Activated naive CD4-positive, alpha-beta T cell treated with anti-CD3 and anti-CD28 coated beads, Interleukin-2, amount 50 U/mL, for 72 hours (primary cell): ENCODE measurements at regions not wholly inside any gene's neighbourhood (a gene's known extent, or its start where the extent isn't known, plus 50 kb on each side); places are given as distances from the start of the nearest gene placed in this dataset.
A peak's percentile ranks its signal among the peaks of the same experiment; 100 is the strongest.
"Not testable (repeated sequence)": the region's sequence is repeated elsewhere in the genome, so short reads cannot be mapped to it uniquely, and the experiment has no call there.

Experiments used
- ATAC-seq, 2 donors: fragments of 150-1000 bp; cut with Tn5 transposase; 2 replicates each; pipeline ENCODE4 v1.10.0; 2021; ENCODE audit warnings: mild to moderate bottlenecking in 2 of 2, moderate library complexity in 2 of 2
- DNase-seq, 2 donors: peaks; one replicate each; pipeline ENCODE4 v3.0.0; 2021 to 2022; ENCODE audit warnings: low spot score in 2 of 2
- H3K27ac Mint-ChIP-seq, 2 donors: one replicate each; pipeline ENCODE4 v1.8.0; 2022; ENCODE audit warnings: mild to moderate bottlenecking in 2 of 2, mixed read lengths in 2 of 2
- H3K36me3 Mint-ChIP-seq, 2 donors: one replicate each; pipeline ENCODE4 v1.8.0; 2022; ENCODE audit warnings: mixed read lengths in 2 of 2
- H3K9me3 Mint-ChIP-seq, 2 donors: one replicate each; pipeline ENCODE4 v1.8.0; 2022; ENCODE audit warnings: mixed read lengths in 2 of 2

GRCh38 chr7:153920126-153920525 is 132.1 kb upstream of the DPP6 start:
- no peak for DNase-seq
- H3K27ac Mint-ChIP-seq = no peak overlapping the region
- no peak for ATAC-seq
- H3K36me3 Mint-ChIP-seq = peaks cover 4 to 6% of the 10 kb centered on the region in 2 donors
- peaks cover 9 to 11% of the 10 kb centered on the region in 2 donors for H3K9me3 Mint-ChIP-seq

GRCh38 chr7:153920897-153921296 is 131.3 kb upstream of the DPP6 start:
- no peak for DNase-seq
- ATAC-seq = no peak
- Mint-ChIP-seq H3K27ac (no peak overlapping the region), H3K36me3 (peaks cover 4 to 6% of the 10 kb centered on the region in 2 donors), H3K9me3 (peaks cover 10 to 11% of the 10 kb centered on the region in 2 donors)

- H3K27ac Mint-ChIP-seq = no peak overlapping the region
Measured at GRCh38 chr7:153921408-153921807, 130.8 kb upstream of the DPP6 start.

DNA sequence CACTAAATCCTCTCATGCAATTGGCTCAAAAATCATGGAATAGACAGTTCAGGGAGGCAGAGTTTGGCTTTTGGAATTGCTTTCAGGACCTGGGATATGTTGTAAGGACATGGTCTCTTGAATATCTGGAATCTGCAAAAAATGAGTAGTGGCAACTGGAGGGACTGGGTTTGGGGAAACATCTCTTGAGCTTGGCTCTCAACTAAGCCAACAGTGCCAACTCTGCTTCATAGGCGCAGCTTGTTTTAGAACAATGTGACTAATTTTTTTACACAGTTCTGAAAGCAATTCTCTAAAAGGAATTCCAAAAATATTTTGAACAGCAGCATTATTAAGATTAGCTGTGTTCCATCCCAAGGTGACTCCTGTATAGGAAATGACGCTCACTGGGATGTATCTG is 121.5 kb upstream of the DPP6 start:
- Mint-ChIP-seq H3K9me3 (peaks cover 18 to 20% of the 10 kb centered on the region in 2 donors), H3K36me3 (peaks cover 0 to 5% of the 10 kb centered on the region in 2 donors), H3K27ac (no peak overlapping the region)
- ATAC-seq (no peak), DNase-seq (no peak)

More at GRCh38 chr7:153921408-153921807, 130.8 kb upstream of the DPP6 start:
- DNase-seq (no peak), ATAC-seq (no peak)
- Mint-ChIP-seq H3K36me3 (peaks cover 4 to 6% of the 10 kb centered on the region in 2 donors), H3K9me3 (peaks cover 10 to 11% of the 10 kb centered on the region in 2 donors)

GRCh38 chr7:153934048-153934447 is 118.2 kb upstream of the DPP6 start:
- H3K9me3 Mint-ChIP-seq = peaks cover 20% of the 10 kb centered on the region in 2 donors
- no peak for DNase-seq
- ATAC-seq = no peak
- H3K27ac Mint-ChIP-seq = no peak overlapping the region
- peaks cover 0 to 5% of the 10 kb centered on the region in 2 donors for H3K36me3 Mint-ChIP-seq

DNA sequence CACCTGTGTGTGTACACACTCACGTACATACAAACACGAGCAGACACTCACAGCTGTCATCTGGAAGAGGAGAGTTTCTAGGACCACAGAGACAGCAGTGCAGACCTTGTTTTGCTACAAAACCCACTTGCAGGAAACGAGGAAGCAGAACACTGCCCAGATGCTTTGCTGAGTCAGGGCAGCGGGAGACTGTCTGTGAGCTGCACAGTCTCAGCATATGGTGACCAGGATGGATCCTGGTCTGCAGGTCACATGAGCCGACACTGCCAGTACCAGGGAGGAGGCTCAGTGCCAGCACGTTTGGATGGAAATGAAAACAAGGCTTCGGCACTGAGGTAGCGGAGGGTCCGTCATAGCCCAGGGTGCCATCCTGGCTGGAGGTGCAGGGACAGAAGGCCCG is 117.6 kb upstream of the DPP6 start:
- H3K9me3 Mint-ChIP-seq = peaks cover 15 to 18% of the 10 kb centered on the region in 2 donors
- DNase-seq = no peak
- H3K27ac Mint-ChIP-seq = no peak overlapping the region
- peaks cover 0 to 5% of the 10 kb centered on the region in 2 donors for H3K36me3 Mint-ChIP-seq
- no peak for ATAC-seq

GRCh38 chr7:153935095-153935494 is 117.1 kb upstream of the DPP6 start:
- Mint-ChIP-seq H3K36me3 (peaks cover 0 to 5% of the 10 kb centered on the region in 2 donors), H3K27ac (no peak overlapping the region), H3K9me3 (peaks cover 15 to 18% of the 10 kb centered on the region in 2 donors)
- ATAC-seq (no peak), DNase-seq (no peak)

GRCh38 chr7:153938451-153938850 is 113.7 kb upstream of the DPP6 start:
- Mint-ChIP-seq H3K36me3 (peaks cover 0 to 5% of the 10 kb centered on the region in 2 donors), H3K9me3 (peaks cover 13 to 14% of the 10 kb centered on the region in 2 donors)

GRCh38 chr7:153939177-153939576 is 113.0 kb upstream of the DPP6 start:
- peaks cover 16 to 19% of the 10 kb centered on the region in 2 donors for H3K9me3 Mint-ChIP-seq
- DNase-seq = no peak
- H3K27ac Mint-ChIP-seq = no peak overlapping the region
- H3K36me3 Mint-ChIP-seq = peaks cover 3 to 11% of the 10 kb centered on the region in 2 donors
- ATAC-seq = no peak

More at GRCh38 chr7:153938451-153938850, 113.7 kb upstream of the DPP6 start:
- no peak overlapping the region for H3K27ac Mint-ChIP-seq
- DNase-seq = no peak
- no peak for ATAC-seq

DNA sequence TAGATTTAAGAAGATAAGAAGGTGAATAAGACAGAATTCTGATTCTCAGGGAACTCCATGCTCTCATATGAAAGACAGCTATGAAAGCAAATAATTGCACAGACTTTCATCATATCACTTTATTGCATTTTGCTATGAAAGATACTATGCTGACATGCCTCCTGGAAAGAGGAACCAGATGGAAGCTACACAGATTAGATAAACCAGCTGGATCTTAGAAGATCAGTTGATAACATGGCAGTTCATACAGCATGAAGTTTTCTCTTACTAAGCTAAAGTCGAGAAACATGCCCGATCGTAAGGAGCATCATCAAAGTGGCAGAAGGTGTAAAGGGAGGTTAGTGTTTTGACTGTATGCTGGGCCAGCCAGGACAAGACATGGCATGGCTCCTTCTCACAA is 112.5 kb upstream of the DPP6 start:
- no peak overlapping the region for H3K27ac Mint-ChIP-seq
- ATAC-seq = no peak
- H3K36me3 Mint-ChIP-seq = peaks cover 5 to 9% of the 10 kb centered on the region in 2 donors

GRCh38 chr7:153941061-153941460 is 111.1 kb upstream of the DPP6 start:
- Mint-ChIP-seq H3K9me3 (peaks cover 20 to 25% of the 10 kb centered on the region in 2 donors), H3K27ac (no peak overlapping the region), H3K36me3 (peaks cover 5 to 7% of the 10 kb centered on the region in 2 donors)
- no peak for DNase-seq
- ATAC-seq = no peak

More for the DNA sequence above, 112.5 kb upstream of the DPP6 start:
- H3K9me3 Mint-ChIP-seq = peaks cover 17% of the 10 kb centered on the region in 2 donors
- DNase-seq = no peak

DNA sequence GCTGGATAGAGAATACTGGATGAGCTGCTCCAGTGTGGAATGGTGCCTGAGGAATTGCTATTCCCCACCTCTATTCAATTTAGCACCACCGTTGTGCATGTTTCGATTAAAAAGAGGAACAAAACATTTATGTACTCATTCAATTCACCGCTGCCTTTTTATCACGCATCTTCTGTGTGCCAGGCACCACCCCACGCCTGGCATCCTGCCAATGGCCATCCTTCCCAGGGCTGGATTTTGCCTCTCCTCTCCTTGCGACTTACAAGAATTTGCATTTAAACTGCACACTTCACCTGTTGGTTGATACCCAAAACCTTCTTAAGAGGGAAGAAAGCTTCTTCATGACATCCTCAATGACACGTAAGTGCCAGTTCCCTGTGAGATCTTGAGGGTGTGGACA is 110.2 kb upstream of the DPP6 start:
- DNase-seq = no peak
- no peak for ATAC-seq

DNA sequence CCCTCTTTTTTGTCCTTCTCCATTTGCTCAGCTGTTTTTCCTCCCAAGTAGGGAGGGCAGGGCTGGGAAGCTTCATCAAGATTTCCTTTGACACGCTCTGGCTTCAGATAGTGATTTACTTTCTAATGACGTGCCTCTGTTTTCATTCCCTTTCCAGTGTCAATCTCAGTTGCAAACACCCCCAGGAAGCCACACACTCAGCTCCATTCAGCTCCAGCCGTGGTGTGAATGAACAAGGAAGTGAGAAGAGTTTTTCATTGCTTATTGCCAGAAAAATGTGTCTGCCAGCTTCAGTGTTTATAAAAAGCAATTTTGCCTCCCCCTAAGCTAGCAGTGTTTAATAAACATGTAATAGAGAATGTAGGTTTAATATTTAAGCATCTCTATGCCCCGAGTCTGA is 108.7 kb upstream of the DPP6 start:
- DNase-seq (no peak), ATAC-seq (no peak)
- no peak overlapping the region for H3K27ac Mint-ChIP-seq
- H3K36me3 Mint-ChIP-seq = peaks cover 5 to 7% of the 10 kb centered on the region in 2 donors
- H3K9me3 Mint-ChIP-seq = peaks cover 15 to 24% of the 10 kb centered on the region in 2 donors

More for the DNA sequence above, 110.2 kb upstream of the DPP6 start:
- Mint-ChIP-seq H3K9me3 (peaks cover 20 to 25% of the 10 kb centered on the region in 2 donors), H3K27ac (no peak overlapping the region), H3K36me3 (peaks cover 5 to 7% of the 10 kb centered on the region in 2 donors)

GRCh38 chr7:153943861-153944260 is 108.3 kb upstream of the DPP6 start:
- ATAC-seq (no peak), DNase-seq (no peak)
- H3K36me3 Mint-ChIP-seq = peaks cover 5 to 7% of the 10 kb centered on the region in 2 donors

DNA sequence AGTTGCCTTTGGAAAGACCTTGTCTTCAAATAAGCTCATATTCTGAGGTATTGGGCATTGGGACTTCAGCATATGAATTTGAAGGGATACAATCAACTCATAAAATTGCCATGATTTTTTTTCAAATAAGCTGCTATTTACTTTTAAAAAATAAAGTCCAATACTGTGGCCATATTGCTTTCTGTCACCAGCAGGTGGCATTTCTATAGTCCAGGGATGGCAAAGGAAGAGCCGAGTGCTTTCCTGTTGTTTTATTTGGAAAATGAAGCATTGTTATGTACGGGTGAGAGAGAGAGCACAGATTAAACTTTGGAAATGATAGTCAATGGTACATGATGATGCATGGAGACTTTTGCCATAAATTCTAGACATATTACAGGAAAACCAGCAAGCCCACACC is 104.1 kb upstream of the DPP6 start:
- no peak for DNase-seq
- Mint-ChIP-seq H3K36me3 (peaks cover 5 to 7% of the 10 kb centered on the region in 2 donors), H3K9me3 (peaks cover 24 to 31% of the 10 kb centered on the region in 2 donors), H3K27ac (no peak overlapping the region)
- ATAC-seq = no peak

More at GRCh38 chr7:153943861-153944260, 108.3 kb upstream of the DPP6 start:
- H3K9me3 Mint-ChIP-seq = peaks cover 14 to 20% of the 10 kb centered on the region in 2 donors
- H3K27ac Mint-ChIP-seq = peak overlapping the region in 1 of 2 donors; percentile 6

DNA sequence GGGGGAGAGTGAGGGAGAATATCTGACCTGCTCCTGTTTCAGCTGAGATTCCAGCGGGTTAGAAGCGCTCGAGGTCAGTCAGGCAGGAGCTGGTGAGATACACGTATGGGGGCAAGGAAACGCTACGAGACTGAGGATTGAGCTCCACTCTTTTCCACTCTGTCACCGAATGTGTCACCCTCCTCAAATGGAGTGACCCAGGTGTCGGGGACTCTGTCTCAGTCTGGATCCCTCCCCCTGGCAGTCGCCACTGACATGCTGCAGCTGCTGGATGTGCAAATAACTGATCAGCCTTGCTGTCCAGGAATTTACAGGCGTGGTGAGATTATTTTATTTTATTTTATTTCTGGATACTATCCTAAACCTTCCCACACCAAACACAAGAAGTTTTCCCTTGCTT is 100.9 kb upstream of the DPP6 start:
- DNase-seq (no peak), ATAC-seq (no peak)
- H3K9me3 Mint-ChIP-seq = peaks cover 21% of the 10 kb centered on the region in 2 donors
- no peaks in the 10 kb centered on the region for H3K36me3 Mint-ChIP-seq
- no peak overlapping the region for H3K27ac Mint-ChIP-seq

DNA sequence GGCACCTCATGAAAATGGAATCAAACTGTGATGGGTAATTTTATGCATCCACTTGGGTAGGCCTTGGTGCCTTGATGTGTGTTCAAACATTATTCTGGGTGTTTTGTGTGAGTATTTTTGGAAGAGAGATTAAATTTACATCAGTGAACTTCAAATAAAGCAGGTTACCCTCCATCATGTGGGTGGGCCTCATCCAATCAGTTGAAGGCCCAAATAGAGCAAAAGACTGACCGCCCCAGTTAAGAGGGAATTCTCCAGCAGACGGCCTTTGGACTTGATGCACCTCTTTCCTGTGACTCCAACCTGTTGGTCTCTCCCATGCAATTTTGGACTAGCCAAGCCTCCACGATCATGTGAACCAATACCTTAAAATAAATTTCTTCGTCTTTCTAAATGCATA is 97.7 kb upstream of the DPP6 start:
- Mint-ChIP-seq H3K9me3 (peaks cover 21% of the 10 kb centered on the region in 2 donors), H3K36me3 (no peaks in the 10 kb centered on the region), H3K27ac (no peak overlapping the region)
- no peak for ATAC-seq
- no peak for DNase-seq

DNA sequence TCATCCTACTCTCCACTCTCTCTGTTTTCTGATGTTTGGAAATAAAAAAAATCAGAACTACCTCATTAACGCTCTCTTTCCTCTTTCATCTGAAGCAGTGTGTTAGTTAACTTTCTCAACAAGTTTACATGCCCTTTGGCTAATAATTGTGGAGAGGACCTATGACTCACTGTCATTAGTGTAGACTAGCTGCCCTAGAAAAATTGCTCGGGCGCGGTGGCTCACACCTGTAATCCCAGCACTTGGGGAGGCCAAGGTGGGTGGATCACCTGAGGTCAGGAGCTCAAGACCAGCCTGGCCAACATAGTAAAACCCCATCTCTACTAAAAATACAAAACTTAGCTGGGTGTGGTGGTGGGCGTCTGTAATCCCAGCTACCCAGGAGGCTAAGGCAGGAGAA is 94.5 kb upstream of the DPP6 start:
- H3K36me3 Mint-ChIP-seq = not testable (repeated sequence)

More for the DNA sequence above, 94.5 kb upstream of the DPP6 start:
- peaks cover 8 to 10% of the 10 kb centered on the region in 2 donors for H3K9me3 Mint-ChIP-seq
- not testable (repeated sequence) for DNase-seq, ATAC-seq, H3K27ac Mint-ChIP-seq
